Dedifferentiated amniotic fluid mesenchymal stem cell (primary cell): ENCODE measurements at regions not wholly inside any gene's neighbourhood (a gene's known extent, or its start where the extent isn't known, plus 50 kb on each side); places are given as distances from the start of the nearest gene placed in this dataset.
"Not testable (repeated sequence)": the region's sequence is repeated elsewhere in the genome, so short reads cannot be mapped to it uniquely, and the experiment has no call there.

Experiments
- DNase-seq: peaks from one replicate; pipeline ENCODE4 v3.0.0-alpha.2; 2016; ENCODE audit errors: extremely low spot score

GRCh38 chr18:44320619-44321460 is 359.8 kb upstream of the SETBP1 start:
- no peak for DNase-seq

- DNase-seq: no peak
Observed at GRCh38 chr18:44321868-44322590, 358.7 kb upstream of the SETBP1 start.

- DNase-seq: no peak
Observed at GRCh38 chr18:44323125-44323524, 357.6 kb upstream of the SETBP1 start.

- no peak for DNase-seq
Observed at GRCh38 chr18:44324361-44324760, 356.3 kb upstream of the SETBP1 start.

- DNase-seq: peak; percentile 64
Observed at GRCh38 chr18:44325903-44326635, 354.6 kb upstream of the SETBP1 start.

GRCh38 chr18:44331656-44332570 is 348.8 kb upstream of the SETBP1 start:
- no peak for DNase-seq

- DNase-seq: no peak
Observed at GRCh38 chr18:44341759-44342158, 338.9 kb upstream of the SETBP1 start.

GRCh38 chr18:44342162-44342561 is 338.5 kb upstream of the SETBP1 start:
- DNase-seq: no peak

- DNase-seq: no peak
Observed at GRCh38 chr18:44342946-44343345, 337.7 kb upstream of the SETBP1 start.

GRCh38 chr18:44343570-44343969 is 337.1 kb upstream of the SETBP1 start:
- no peak for DNase-seq

GRCh38 chr18:44356566-44357157 is 324.0 kb upstream of the SETBP1 start:
- DNase-seq: no peak

GRCh38 chr18:44358402-44358801 is 322.3 kb upstream of the SETBP1 start:
- no peak for DNase-seq

GRCh38 chr18:44359741-44360140 is 320.9 kb upstream of the SETBP1 start:
- not testable (repeated sequence) for DNase-seq

GRCh38 chr18:44362213-44362612 is 318.5 kb upstream of the SETBP1 start:
- not testable (repeated sequence) for DNase-seq

GRCh38 chr18:44370861-44371260 is 309.8 kb upstream of the SETBP1 start:
- no peak for DNase-seq

- DNase-seq: no peak
Observed at GRCh38 chr18:44374966-44375365, 305.7 kb upstream of the SETBP1 start.

- DNase-seq: no peak
Observed at GRCh38 chr18:44386401-44386800, 294.3 kb upstream of the SETBP1 start.

- no peak for DNase-seq
Observed at GRCh38 chr18:44388329-44388728, 292.4 kb upstream of the SETBP1 start.

GRCh38 chr18:44392933-44393332 is 287.8 kb upstream of the SETBP1 start:
- DNase-seq: no peak

- DNase-seq: no peak
Observed at GRCh38 chr18:44393406-44393805, 287.3 kb upstream of the SETBP1 start.

GRCh38 chr18:44396550-44396949 is 284.1 kb upstream of the SETBP1 start:
- DNase-seq: no peak
